ENCODE measurements at regions not wholly inside any gene's neighbourhood (a gene's known extent, or its start where the extent isn't known, plus 50 kb on each side); places are given as distances from the start of the nearest gene placed in this dataset.

DNA sequence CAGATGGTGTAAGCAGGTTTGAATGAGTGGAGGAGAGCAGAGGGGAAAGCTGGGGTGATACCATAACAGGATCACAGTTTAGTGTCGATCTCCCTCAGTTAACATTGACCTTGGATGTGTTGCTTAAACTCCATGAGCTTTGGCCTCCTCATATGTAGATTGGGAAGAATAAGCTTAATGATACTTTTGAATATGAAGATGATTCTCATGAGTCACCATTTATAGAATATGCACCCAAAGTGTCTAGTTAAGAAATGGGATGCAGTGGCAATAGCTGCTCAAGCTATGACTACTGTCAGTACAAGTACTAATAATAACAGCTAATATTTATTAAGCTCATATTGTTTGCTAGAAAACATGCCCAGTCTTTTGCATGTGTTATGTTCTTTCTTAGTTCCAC lies 236.2 kb upstream of the KIRREL3 start:
- TF ChIP-seq CTCF (IDR thresholded peaks at IDR 0.05) (no peak), POLR2A (IDR thresholded peaks at IDR 0.05) (no peak)

Measured in body of pancreas (tissue), 4 donors.